ENCODE measurements at regions not wholly inside any gene's neighbourhood (a gene's known extent, or its start where the extent isn't known, plus 50 kb on each side); places are given as distances from the start of the nearest gene placed in this dataset.
"Not testable (repeated sequence)": the region's sequence is repeated elsewhere in the genome, so short reads cannot be mapped to it uniquely, and the experiment has no call there.

GRCh38 chr4:79662651-79663050, 254.6 kb upstream of the GK2 start:
- DNase-seq = no peak

GRCh38 chr4:79661196-79661595, 253.2 kb upstream of the GK2 start:
- no peak for DNase-seq

GRCh38 chr4:79659308-79659870, 251.4 kb upstream of the GK2 start:
- not testable (repeated sequence) for DNase-seq

GRCh38 chr4:79657379-79657778, 249.4 kb upstream of the GK2 start:
- no peak for DNase-seq

- peak; percentile 20 for DNase-seq
Measured at GRCh38 chr4:79653871-79654270, 245.8 kb upstream of the GK2 start.

GRCh38 chr4:79652738-79653137, 244.7 kb upstream of the GK2 start:
- DNase-seq = no peak

- DNase-seq = no peak
Measured at GRCh38 chr4:79652232-79652631, 244.2 kb upstream of the GK2 start.

- peak; percentile 17 for DNase-seq
Measured at GRCh38 chr4:79651456-79651855, 243.4 kb upstream of the GK2 start.

GRCh38 chr4:79650794-79651431, 242.9 kb upstream of the GK2 start:
- peak; percentile 61 for DNase-seq

- DNase-seq = no peak
Measured at GRCh38 chr4:79650217-79650616, 242.2 kb upstream of the GK2 start.

- DNase-seq = no peak
Measured at GRCh38 chr4:79645942-79646341, 237.9 kb upstream of the GK2 start.

GRCh38 chr4:79638735-79639134, 230.7 kb upstream of the GK2 start:
- no peak for DNase-seq

- no peak for DNase-seq
Measured at GRCh38 chr4:79636991-79637390, 229.0 kb upstream of the GK2 start.

- DNase-seq = no peak
Measured at GRCh38 chr4:79634111-79634510, 226.1 kb upstream of the GK2 start.

- DNase-seq = no peak
Measured at GRCh38 chr4:79632114-79632513, 224.1 kb upstream of the GK2 start.

- no peak for DNase-seq
Measured at GRCh38 chr4:79626611-79627010, 218.6 kb upstream of the GK2 start.

- DNase-seq = no peak
Measured at GRCh38 chr4:79626101-79626500, 218.1 kb upstream of the GK2 start.

GRCh38 chr4:79625361-79625760, 217.3 kb upstream of the GK2 start:
- DNase-seq = no peak

- peak; percentile 36 for DNase-seq
Measured at GRCh38 chr4:79623021-79623870, 215.2 kb upstream of the GK2 start.

- no peak for DNase-seq
Measured at GRCh38 chr4:79621061-79621460, 213.0 kb upstream of the GK2 start.

GRCh38 chr4:79620617-79621016, 212.6 kb upstream of the GK2 start:
- DNase-seq = no peak

GRCh38 chr4:79613269-79613935, 205.4 kb upstream of the GK2 start:
- DNase-seq = peak; percentile 11

- DNase-seq = no peak
Measured at GRCh38 chr4:79611026-79611425, 203.0 kb upstream of the GK2 start.

Measured in tongue (tissue), 1 donor.